Stimulated activated CD4-positive, alpha-beta T cell treated with anti-CD3 and anti-CD28 coated beads, TNF-alpha, amount 100 ng/mL, for 48 hours (primary cell): ENCODE measurements at regions not wholly inside any gene's neighbourhood (a gene's known extent, or its start where the extent isn't known, plus 50 kb on each side); places are given as distances from the start of the nearest gene placed in this dataset.

ENCODE experiments used
- DNase-seq, 3 donors: peaks; one replicate each; pipeline ENCODE4 v3.0.0-alpha.2; 2020; ENCODE audit warnings: low read depth in 3 of 3

DNA sequence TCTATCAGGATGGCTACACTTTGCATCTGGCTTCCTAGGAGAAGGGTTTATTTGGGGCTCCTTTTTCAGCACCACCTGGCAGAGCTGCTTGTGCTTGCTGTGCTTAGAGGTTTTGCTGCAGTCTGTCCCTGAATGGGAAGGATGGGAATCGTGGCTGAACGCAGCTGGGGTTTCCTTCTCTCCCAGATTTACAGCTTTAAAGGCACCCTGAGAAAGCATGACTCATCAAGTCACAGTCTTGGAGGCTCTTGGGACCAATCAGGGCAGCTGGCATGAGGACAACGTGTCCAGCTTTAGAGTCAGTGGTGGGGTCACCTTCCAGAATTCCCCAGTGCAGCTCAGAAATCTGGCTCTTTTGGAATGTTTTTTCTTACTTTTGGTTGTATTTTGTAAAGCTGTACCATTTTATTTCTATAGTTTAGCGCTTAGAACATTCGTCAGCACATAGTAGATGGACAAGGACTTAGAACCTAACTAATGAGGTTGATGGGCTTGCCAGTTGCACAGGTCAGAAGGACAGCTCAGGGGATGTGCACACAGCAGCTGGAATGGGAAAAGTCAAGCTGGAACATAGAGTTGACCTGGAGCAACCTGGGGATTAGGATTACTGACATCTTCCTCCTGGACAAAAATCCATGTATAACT, 222.6 kb downstream of the PRDM2 start:
- DNase-seq: no peak

GRCh38 chr1:13926556-13926955, 226.6 kb downstream of the PRDM2 start:
- DNase-seq: no peak

DNA sequence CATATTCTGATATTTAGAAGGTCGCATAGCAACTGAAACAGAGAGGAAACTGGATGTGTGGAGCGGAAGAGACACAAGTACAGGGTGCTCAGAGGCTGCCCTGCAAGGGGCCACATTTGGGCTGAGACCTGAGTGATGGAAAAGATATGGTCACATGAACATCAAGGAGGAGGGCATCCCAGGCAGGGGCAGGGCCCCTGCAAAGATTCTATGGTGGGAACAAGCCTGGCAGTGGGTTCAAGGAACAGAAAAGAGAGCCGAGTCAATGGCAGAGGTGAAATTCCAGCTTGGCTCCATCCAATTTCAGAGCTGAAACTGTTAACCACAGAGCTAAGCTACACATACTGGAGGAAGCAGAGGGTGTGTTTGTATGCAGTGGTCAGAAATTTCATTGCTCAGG, 227.7 kb downstream of the PRDM2 start:
- DNase-seq: no peak

DNA sequence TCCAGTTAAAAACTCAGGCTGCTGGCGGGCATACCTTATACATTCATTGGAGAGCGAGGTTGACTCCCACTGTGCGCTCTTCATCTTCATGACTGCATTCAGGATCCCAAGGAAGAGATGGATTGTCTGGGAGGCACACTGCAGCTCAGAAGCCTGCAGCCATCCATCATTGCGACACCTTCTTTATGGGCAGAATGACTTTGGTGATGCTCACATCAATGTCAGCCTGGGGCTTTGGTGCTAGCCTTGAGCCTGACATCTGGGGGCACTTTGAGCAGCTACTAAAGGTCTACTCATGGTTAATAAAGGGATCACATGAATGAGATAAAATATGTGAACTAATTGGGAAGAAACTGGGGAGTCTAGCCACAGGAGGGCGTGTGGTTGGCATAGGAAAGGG, 229.3 kb downstream of the PRDM2 start:
- no peak for DNase-seq

DNA sequence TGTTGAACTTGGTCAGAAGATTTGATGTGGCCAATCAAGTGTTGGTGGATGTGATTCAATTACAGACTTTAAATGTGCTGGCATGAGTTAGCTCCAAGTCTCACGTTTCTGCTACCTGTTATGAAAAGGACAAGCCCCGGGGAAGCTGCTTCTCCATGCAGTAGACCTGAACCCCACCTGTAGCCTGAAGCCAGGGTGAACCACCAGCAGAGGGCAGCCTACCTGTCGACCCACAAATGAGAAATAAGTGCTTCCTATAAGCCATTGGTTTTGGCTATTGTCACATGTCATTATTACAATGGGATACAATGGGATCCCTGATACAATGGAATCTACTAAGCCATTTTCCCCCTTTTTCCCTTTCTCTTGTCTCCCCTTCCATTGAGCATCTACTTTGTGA, 230.2 kb downstream of the PRDM2 start:
- DNase-seq: peak in 1 of 3 donors; percentile 7

- DNase-seq: no peak
These were observed 231.2 kb downstream of the PRDM2 start for GRCh38 chr1:13931226-13931625.

DNA sequence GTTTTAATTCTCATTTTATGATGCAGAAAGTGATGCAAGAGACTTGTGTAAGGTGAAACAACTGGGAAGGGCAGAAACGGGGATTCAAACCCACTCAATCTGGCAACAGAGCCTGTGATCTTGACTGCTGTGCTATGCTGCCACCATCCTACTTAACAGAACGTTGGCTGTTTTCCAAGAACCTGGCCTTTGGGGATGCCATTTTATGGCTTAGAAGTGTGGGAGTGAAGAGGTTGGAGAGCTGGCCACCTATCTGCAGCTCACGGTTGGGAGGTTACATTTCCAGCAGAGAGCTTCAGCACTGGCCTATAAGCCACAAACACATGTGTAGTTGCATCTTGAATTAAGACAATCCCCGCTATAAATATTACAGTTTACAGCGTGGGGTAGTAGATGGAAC, 235.3 kb downstream of the PRDM2 start:
- DNase-seq: no peak

GRCh38 chr1:13941315-13941714, 241.3 kb downstream of the PRDM2 start:
- no peak for DNase-seq

DNA sequence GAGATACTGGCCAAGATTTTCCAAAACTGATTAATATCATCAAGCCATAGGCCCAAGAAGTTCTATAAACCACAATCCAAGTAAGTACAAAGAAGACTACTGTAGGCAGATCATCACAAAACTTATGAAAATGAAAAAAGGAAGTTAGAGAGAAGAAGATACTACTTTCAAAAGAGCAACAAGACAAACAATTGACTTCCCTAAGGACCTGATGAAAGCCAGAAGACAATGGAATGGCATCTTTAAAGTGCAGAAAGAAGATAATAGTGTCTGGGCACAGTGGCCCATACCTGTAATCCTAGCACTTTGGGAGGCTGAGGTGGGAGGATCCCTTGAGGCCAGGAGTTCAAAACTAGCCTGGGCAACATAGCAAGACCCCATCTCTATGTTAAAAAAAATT, 243.1 kb downstream of the PRDM2 start:
- no peak for DNase-seq

DNA sequence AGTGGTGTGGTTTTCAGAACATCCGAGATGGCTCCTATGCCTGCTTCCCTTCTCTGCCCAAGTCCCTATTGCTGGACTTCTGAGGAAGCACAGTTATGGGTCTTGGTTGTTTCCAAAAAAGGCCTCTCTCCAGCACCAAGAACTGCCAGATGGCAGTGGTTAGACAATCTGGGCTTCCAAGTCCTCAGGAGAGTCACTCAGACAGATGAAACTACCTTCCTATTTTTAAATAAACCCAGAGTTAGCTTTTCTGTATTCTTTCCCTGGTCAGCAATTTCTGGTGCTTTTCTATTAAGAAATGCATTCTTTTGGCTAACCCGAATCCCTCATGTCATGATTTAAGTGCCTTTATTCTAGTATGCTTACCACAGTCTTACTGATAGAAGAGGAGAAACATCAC, 245.9 kb downstream of the PRDM2 start:
- no peak for DNase-seq

GRCh38 chr1:13947658-13948057, 247.7 kb downstream of the PRDM2 start:
- no peak for DNase-seq

DNA sequence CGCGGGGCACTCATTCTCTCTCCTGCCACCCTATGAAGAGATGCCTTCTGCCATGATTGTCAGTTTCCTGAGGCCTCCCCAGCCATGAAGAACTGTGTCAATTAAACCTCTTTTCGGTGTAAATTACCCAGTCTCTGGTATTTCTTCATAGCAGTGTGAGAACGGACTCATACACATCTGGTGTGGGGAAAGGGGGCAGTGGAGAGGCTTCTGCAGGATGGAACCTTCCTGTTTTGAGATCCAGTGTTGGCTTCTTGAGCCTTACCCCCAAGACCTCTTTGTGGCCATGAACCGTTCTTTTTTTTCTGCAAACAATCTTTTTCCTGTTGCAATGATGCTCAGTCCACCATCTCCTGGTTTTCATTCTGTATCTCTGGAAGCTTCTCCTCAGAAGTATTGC, 248.4 kb downstream of the PRDM2 start:
- no peak for DNase-seq

DNA sequence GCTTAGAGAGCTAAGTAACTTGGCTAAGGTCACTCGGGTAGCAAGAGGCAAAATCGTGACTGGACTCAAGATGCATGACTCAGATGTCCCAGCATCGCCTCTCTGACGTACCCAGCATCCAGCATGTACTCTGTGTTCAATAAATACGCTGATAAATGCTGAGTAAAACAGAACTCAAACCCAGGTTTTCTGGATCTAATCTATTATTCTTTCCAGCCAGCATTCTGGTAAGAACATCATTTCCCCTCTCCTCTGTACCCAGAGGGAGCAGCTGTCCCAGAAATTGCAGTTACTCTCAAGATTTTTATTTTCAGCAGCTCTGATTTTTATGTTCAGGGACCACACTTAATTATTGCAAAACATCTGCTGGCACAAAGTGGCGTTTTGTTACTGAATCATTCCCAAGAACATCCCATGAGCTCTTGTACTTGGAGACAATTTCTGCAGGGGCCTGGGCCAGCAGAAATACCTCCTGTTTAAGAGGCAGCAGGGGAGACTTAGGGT, 249.0 kb downstream of the PRDM2 start:
- no peak for DNase-seq

DNA sequence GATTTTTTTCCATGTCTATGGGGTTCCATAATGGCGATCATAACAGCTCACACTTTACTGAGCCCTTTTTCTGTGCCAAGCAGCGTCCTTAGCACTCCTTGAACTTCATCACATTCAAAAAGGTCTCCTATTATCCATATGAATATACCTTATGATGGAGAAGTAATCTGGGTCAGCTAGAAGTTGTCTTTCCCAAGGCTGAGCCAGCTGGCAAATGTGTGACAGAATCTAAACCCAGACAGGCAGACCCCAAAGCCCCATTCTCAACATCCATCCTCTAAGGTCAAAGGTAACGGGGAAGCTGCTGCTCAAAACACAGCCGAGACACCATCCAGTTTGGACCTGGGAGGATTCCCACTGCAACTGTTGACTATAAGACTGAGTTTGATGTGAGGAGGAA, 249.6 kb downstream of the PRDM2 start:
- DNase-seq: no peak

GRCh38 chr1:13950637-13951036, 250.6 kb downstream of the PRDM2 start:
- no peak for DNase-seq

- DNase-seq: no peak
These were observed 252.1 kb downstream of the PRDM2 start for GRCh38 chr1:13951793-13952751.

- DNase-seq: no peak
These were observed 253.0 kb downstream of the PRDM2 start for GRCh38 chr1:13952985-13953384.

DNA sequence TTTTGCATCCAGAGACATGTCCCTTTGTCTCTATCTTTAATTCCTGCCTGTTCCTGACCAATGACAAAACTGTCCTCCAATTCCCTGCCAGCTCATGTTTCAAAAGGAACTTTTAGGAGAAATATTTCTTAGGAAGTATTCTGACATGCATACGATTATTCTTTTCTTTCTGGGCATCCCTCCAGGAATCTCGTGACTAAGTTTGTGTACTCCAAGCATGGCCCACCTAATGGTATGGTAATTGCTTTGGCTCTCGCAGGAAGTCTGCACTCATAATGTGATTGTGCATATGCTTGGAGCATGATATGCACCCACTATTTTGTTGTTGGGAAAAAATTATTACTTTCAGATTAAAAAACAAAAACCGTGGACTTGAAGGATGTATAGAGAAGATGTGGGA, 256.4 kb downstream of the PRDM2 start:
- no peak for DNase-seq

DNA sequence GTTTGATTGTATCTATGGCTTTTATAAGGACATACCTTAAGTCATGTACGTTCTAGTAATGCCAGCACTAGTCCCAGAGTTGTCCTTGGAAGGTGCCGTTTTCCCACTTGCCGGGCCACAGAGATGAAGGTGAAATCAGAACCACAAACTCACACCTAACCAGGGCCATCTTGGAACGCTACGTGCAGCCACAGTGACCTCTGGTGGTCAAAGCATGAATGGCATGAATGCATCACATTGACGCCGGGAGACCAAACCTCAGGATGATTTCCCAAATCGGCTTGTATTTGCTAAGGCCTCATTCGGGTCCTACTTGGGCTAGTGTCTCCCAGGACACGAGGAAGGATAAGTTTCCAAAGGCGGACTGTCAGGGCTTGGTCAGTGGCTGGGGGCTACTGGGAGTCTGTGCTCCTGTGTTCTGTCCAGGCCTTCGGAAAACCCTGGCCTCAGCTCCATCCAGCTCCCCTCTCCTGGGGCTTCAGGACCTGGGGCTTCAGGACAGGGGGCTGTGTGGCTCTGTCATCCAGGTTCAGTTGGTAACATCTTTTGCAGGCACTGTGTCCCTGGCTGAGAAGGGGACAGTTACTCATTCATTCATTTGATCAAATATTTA, 260.5 kb downstream of the PRDM2 start:
- peak; percentile 40 to 53 (median 42) for DNase-seq

GRCh38 chr1:13964768-13965167, 264.8 kb downstream of the PRDM2 start:
- DNase-seq: no peak

- DNase-seq: no peak
These were observed 265.9 kb downstream of the PRDM2 start for GRCh38 chr1:13965770-13966398.

GRCh38 chr1:13967707-13968106, 267.7 kb downstream of the PRDM2 start:
- no peak for DNase-seq
